Lower leg skin (tissue), 3 donors: ENCODE measurements at regions not wholly inside any gene's neighbourhood (a gene's known extent, or its start where the extent isn't known, plus 50 kb on each side); places are given as distances from the start of the nearest gene placed in this dataset.

ENCODE experiments used
- CTCF ChIP-seq, 3 donors: fragments of 450-650 bp; IDR thresholded peaks; one replicate each; pipeline ENCODE4 v1.5.1; 2016; ENCODE audit warnings: antibody characterized with exemption in 3 of 3, mild to moderate bottlenecking in 3 of 3, moderate library complexity in 2 of 3
- POLR2A ChIP-seq, 2 donors: fragments of 450-650 bp; IDR thresholded peaks; one replicate each; pipeline ENCODE4 v1.6.1; 2016 to 2017; ENCODE audit warnings: antibody characterized with exemption in 2 of 2, mild to moderate bottlenecking in 1 of 2, moderate library complexity in 1 of 2

- TF ChIP-seq CTCF (IDR thresholded peaks at IDR 0.05), result no peak
- no peak for TF ChIP-seq POLR2A (IDR thresholded peaks at IDR 0.05)
Measured at GRCh38 chr5:82913971-82914370, 163.2 kb downstream of the TMEM167A start.
